Ishikawa (cell line): ENCODE measurements at regions not wholly inside any gene's neighbourhood (a gene's known extent, or its start where the extent isn't known, plus 50 kb on each side); places are given as distances from the start of the nearest gene placed in this dataset.

Experiments used
- CEBPB ChIP-seq: IDR thresholded peaks from 2 replicates; pipeline ENCODE4 v1.6.1; 2012
- CREB1 ChIP-seq: IDR thresholded peaks from 2 replicates; pipeline ENCODE4 v1.6.1; 2012; ENCODE audit warnings: low read depth
- EGR1 ChIP-seq: IDR thresholded peaks from 2 replicates; pipeline ENCODE4 v1.6.1; 2012
- EP300 ChIP-seq: IDR thresholded peaks from 2 replicates; pipeline ENCODE4 v1.6.1; 2012; ENCODE audit warnings: borderline replicate concordance
- FOXM1 ChIP-seq: IDR thresholded peaks from 2 replicates; pipeline ENCODE4 v1.6.1; 2012; ENCODE audit warnings: low read depth, borderline replicate concordance
- NFIC ChIP-seq: IDR thresholded peaks from 2 replicates; pipeline ENCODE4 v1.6.1; 2012
- RAD21 ChIP-seq: IDR thresholded peaks from 2 replicates; pipeline ENCODE4 v1.6.1; 2012; ENCODE audit warnings: low read depth
- TAF1 ChIP-seq: IDR thresholded peaks from 2 replicates; pipeline ENCODE4 v1.6.1; 2012; ENCODE audit warnings: low read depth, mild to moderate bottlenecking
- TCF12 ChIP-seq: IDR thresholded peaks from 2 replicates; pipeline ENCODE4 v1.6.1; 2012; ENCODE audit warnings: low read depth
- TEAD4 ChIP-seq: IDR thresholded peaks from 2 replicates; pipeline ENCODE4 v1.6.1; 2012
- YY1 ChIP-seq: IDR thresholded peaks from 2 replicates; pipeline ENCODE4 v1.6.1; 2012; ENCODE audit warnings: low read depth
- ZBTB7A ChIP-seq: IDR thresholded peaks from 2 replicates; pipeline ENCODE4 v1.6.1; 2012; ENCODE audit warnings: low read depth
- TF ChIP-seq, protein P1 (sequence below): IDR thresholded peaks from 2 replicates; pipeline ENCODE4 v1.6.1; 2012
- TF ChIP-seq, protein P2 (sequence below): IDR thresholded peaks from 2 replicates; pipeline ENCODE4 v1.6.1; 2012
- TF ChIP-seq, protein P3 (sequence below): IDR thresholded peaks from 2 replicates; pipeline ENCODE4 v1.6.1; 2012; ENCODE audit warnings: low read depth, mild to moderate bottlenecking

DNA sequence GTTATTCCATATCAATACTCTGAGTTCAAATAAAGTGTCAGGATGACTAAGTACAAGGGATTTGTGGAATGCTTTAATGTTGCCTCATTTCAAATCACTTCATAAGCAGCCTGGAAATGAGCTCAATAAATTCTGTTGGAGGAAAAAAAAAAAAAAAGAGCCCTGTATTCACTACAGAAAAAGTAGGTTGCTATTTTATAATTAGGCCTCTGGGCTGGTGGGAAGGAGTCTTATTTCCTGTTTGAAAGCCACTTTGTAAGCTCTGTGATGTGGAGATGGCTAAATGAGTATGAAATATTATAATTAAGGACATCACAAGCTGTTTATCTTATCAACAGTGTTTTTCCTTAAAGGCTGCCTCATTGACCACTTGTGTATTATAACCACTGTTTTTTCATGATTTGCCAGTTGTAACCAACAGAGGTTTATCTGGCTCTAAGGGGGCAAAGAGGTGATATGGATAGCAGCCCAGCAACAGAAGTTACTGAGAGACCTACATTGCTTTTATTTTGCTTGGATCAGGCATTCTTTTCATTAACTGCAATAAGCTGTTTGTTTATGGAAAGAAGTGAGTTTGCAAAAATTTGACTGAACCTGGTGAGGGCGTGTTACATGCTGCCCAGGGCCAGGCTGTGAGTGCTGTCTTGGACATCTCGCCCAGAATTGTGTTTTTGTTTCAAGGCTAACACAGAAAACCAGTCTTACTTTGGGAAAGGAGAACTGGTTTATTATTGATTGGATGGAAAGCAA lies 563.3 kb upstream of the MAP3K7 start:
- no peak for TF ChIP-seq EP300
- TF ChIP-seq CEBPB, result no peak
- no peak for TF ChIP-seq ZBTB7A
- TF ChIP-seq, protein P1, sequence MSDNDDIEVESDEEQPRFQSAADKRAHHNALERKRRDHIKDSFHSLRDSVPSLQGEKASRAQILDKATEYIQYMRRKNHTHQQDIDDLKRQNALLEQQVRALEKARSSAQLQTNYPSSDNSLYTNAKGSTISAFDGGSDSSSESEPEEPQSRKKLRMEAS, result no peak
- no peak for TF ChIP-seq TEAD4
- no peak for TF ChIP-seq CREB1

DNA sequence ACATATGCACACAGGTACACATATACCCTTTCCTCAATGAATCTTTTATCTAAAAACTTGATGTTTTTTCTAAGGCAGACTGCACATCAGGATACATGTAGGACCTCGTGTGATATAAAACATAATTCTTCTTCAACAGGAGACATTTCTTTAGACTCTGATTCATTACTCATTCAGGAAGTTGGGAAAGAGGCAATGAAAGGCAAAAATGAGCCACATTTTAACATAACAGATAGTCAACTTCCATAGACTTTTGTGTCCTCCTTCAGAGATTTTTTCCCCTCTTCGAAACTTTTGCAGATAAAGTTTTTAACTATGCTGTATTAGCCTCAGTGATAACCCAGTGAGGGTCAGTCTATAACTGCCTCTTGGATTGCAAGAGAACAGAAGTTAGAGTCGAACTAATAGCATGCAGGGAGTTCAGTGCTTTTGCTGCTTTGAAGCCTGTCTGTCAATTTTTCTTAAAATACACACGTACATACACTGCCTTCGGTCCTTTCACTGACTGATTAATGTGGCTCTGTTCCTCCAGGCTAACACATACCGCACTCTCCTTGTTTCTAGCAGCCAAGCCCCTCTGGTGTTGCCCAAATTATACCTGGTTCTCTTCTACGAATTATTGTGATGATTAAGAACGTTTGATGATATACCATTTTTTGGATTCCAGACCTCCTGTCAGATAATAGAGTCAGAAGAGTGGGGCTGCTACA lies 562.5 kb upstream of the MAP3K7 start:
- no peak for TF ChIP-seq EP300

DNA sequence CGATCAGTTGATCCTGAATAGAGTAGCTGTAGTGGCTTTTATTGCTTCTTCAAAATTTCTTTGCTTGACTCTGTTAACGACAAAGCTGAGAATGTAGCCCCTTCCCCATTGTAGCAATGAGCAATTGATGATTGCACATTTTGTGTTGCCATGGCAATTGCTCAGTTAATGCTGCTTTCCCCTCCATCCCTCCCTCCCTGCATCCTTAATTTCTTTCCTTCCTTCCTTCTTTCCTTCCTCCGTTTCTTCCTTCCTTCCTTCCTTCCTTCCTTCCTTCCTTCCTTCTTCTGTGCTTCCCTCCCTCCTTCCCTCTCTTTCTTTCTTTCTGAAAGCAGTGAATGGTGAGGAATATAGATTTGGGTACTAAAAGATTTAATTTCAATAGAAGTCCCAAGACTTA lies 557.3 kb upstream of the MAP3K7 start:
- TF ChIP-seq FOXM1 (no peak), TCF12 (no peak), CEBPB (no peak), TAF1 (no peak), EP300 (no peak), CREB1 (no peak), TEAD4 (no peak), NFIC (no peak), EGR1 (no peak), RAD21 (no peak), ZBTB7A (no peak), YY1 (no peak)
- TF ChIP-seq, protein P2, sequence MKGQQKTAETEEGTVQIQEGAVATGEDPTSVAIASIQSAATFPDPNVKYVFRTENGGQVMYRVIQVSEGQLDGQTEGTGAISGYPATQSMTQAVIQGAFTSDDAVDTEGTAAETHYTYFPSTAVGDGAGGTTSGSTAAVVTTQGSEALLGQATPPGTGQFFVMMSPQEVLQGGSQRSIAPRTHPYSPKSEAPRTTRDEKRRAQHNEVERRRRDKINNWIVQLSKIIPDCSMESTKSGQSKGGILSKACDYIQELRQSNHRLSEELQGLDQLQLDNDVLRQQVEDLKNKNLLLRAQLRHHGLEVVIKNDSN, result no peak
- TF ChIP-seq, protein P1, result no peak
- TF ChIP-seq, protein P3, sequence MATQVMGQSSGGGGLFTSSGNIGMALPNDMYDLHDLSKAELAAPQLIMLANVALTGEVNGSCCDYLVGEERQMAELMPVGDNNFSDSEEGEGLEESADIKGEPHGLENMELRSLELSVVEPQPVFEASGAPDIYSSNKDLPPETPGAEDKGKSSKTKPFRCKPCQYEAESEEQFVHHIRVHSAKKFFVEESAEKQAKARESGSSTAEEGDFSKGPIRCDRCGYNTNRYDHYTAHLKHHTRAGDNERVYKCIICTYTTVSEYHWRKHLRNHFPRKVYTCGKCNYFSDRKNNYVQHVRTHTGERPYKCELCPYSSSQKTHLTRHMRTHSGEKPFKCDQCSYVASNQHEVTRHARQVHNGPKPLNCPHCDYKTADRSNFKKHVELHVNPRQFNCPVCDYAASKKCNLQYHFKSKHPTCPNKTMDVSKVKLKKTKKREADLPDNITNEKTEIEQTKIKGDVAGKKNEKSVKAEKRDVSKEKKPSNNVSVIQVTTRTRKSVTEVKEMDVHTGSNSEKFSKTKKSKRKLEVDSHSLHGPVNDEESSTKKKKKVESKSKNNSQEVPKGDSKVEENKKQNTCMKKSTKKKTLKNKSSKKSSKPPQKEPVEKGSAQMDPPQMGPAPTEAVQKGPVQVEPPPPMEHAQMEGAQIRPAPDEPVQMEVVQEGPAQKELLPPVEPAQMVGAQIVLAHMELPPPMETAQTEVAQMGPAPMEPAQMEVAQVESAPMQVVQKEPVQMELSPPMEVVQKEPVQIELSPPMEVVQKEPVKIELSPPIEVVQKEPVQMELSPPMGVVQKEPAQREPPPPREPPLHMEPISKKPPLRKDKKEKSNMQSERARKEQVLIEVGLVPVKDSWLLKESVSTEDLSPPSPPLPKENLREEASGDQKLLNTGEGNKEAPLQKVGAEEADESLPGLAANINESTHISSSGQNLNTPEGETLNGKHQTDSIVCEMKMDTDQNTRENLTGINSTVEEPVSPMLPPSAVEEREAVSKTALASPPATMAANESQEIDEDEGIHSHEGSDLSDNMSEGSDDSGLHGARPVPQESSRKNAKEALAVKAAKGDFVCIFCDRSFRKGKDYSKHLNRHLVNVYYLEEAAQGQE, result no peak

DNA sequence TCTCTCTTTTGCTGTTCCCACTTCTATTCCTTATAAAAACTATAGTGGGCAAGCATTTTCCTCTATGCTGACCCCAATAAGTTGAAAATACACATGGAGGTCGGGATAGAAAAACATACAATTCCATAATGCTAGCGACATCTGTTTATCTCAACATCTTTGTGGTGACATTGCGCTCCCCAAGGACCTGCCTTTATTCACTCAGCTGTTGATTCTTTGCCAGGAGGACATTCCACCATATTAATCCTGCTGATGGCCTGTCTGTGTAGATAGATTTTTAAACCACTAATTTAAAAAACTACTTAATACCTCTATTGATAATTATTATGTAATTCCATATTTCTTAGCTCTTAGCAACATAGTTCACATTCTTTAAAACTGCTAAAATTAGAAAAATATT lies 555.3 kb upstream of the MAP3K7 start:
- TF ChIP-seq CEBPB, result no peak
- no peak for TF ChIP-seq ZBTB7A
- TF ChIP-seq, protein P3, result no peak
- TF ChIP-seq, protein P2, result no peak
- no peak for TF ChIP-seq NFIC
- TF ChIP-seq, protein P1, result no peak
- TF ChIP-seq YY1, result no peak
- no peak for TF ChIP-seq EGR1

DNA sequence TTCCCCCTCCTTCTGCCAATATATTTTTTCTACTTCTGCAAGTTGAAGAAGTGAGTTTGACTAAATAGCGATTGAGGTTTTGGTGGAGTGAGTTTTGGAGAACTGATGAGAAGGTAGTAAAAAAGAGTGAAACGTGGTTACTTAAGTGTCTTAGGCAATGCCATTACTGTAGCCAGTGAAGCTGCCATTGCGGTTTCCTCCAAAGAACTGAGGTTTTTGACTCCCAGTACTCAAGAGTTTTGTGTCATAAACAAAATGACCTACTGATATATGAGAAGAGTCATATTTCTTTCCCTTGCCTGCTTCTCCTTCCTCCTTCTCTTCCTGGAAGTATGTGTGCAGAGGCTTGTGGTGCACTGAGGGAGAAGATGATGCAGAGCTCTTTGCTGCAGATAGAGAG lies 554.5 kb upstream of the MAP3K7 start:
- TF ChIP-seq EGR1 (no peak), FOXM1 (no peak)
- TF ChIP-seq, protein P2, result no peak
- TF ChIP-seq, protein P1, result no peak

DNA sequence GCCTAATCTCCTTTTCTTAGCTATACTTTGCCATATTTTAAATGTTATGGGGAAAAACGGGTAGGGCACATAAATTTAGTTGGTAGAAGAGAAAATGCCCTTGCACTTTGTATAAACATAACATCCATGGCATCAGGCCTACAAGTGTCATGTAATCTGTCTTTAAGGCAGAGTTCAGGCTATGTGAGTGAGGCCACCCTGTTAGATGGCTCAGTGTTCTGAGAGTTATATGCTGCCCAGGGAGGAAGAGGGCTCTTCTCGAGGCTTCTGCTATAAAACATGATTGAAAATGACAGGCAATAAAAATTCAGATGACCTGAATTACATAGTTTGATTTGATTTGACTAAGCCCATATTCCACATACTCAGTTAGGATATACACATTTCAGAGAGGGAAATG lies 553.6 kb upstream of the MAP3K7 start:
- TF ChIP-seq EGR1 (no peak), TEAD4 (no peak), NFIC (no peak), CREB1 (no peak), CEBPB (no peak), EP300 (no peak), TCF12 (no peak), TAF1 (no peak), YY1 (no peak), ZBTB7A (no peak)
